Fibroblast of skin of scalp (primary cell): ENCODE measurements at regions not wholly inside any gene's neighbourhood (a gene's known extent, or its start where the extent isn't known, plus 50 kb on each side); places are given as distances from the start of the nearest gene placed in this dataset.
"Not testable (repeated sequence)": the region's sequence is repeated elsewhere in the genome, so short reads cannot be mapped to it uniquely, and the experiment has no call there.

Experiments
- DNase-seq: peaks from one replicate; pipeline ENCODE4 v3.0.0-alpha.2; 2013

GRCh38 chr15:44849701-44850403, 106.6 kb upstream of the TERB2 start:
- DNase-seq: not testable (repeated sequence)

GRCh38 chr15:44853304-44853950, 103.1 kb upstream of the TERB2 start:
- DNase-seq: peak; percentile 43

GRCh38 chr15:44854696-44855095, 101.8 kb upstream of the TERB2 start:
- DNase-seq: not testable (repeated sequence)

GRCh38 chr15:44856284-44856683, 100.2 kb upstream of the TERB2 start:
- DNase-seq: not testable (repeated sequence)

GRCh38 chr15:44857164-44857710, 99.2 kb upstream of the TERB2 start:
- not testable (repeated sequence) for DNase-seq

GRCh38 chr15:44859088-44859487, 97.4 kb upstream of the TERB2 start:
- not testable (repeated sequence) for DNase-seq

GRCh38 chr15:44860168-44860567, 96.3 kb upstream of the TERB2 start:
- DNase-seq: not testable (repeated sequence)

GRCh38 chr15:44861439-44861910, 95.0 kb upstream of the TERB2 start:
- DNase-seq: no peak

GRCh38 chr15:44861917-44862316, 94.6 kb upstream of the TERB2 start:
- DNase-seq: no peak

GRCh38 chr15:44862866-44863265, 93.6 kb upstream of the TERB2 start:
- DNase-seq: not testable (repeated sequence)

GRCh38 chr15:44868100-44868499, 88.4 kb upstream of the TERB2 start:
- not testable (repeated sequence) for DNase-seq

GRCh38 chr15:44870125-44870524, 86.4 kb upstream of the TERB2 start:
- DNase-seq: not testable (repeated sequence)

GRCh38 chr15:44873103-44873502, 83.4 kb upstream of the TERB2 start:
- no peak for DNase-seq

- no peak for DNase-seq
These were observed 77.4 kb upstream of the TERB2 start for GRCh38 chr15:44879066-44879465.

GRCh38 chr15:44882499-44882968, 74.0 kb upstream of the TERB2 start:
- no peak for DNase-seq

- DNase-seq: no peak
These were observed 73.1 kb upstream of the TERB2 start for GRCh38 chr15:44883199-44883877.

GRCh38 chr15:44898890-44899651, 57.4 kb upstream of the TERB2 start:
- not testable (repeated sequence) for DNase-seq

GRCh38 chr15:44899775-44900174, 56.7 kb upstream of the TERB2 start:
- DNase-seq: not testable (repeated sequence)

GRCh38 chr15:44900796-44901195, 55.7 kb upstream of the TERB2 start:
- not testable (repeated sequence) for DNase-seq

- DNase-seq: peak; percentile 16
These were observed 53.2 kb upstream of the TERB2 start for GRCh38 chr15:44903281-44903680.

GRCh38 chr15:44904651-44905340, 51.7 kb upstream of the TERB2 start:
- not testable (repeated sequence) for DNase-seq
